ENCODE measurements at regions not wholly inside any gene's neighbourhood (a gene's known extent, or its start where the extent isn't known, plus 50 kb on each side); places are given as distances from the start of the nearest gene placed in this dataset.

DNA sequence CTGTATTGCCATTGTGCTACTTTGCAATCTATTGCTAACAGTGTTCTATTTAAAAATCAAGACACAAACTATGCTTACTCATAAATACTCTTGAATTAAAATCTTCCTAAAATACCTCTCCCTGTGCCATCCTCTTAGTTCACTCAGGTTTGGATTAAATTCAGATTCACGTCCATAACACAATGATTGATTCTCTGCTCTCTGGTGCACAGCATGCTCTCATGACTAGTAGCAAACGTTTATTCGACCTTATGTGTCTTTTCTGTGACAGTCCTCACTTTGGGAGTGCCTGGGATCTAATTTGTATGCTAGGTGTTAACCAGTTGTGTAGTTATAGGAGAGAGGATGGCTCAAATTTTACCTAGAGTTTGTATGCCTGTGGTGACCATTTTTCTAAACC, 270.4 kb upstream of the FKBP1C start:
- TF ChIP-seq, protein P1, sequence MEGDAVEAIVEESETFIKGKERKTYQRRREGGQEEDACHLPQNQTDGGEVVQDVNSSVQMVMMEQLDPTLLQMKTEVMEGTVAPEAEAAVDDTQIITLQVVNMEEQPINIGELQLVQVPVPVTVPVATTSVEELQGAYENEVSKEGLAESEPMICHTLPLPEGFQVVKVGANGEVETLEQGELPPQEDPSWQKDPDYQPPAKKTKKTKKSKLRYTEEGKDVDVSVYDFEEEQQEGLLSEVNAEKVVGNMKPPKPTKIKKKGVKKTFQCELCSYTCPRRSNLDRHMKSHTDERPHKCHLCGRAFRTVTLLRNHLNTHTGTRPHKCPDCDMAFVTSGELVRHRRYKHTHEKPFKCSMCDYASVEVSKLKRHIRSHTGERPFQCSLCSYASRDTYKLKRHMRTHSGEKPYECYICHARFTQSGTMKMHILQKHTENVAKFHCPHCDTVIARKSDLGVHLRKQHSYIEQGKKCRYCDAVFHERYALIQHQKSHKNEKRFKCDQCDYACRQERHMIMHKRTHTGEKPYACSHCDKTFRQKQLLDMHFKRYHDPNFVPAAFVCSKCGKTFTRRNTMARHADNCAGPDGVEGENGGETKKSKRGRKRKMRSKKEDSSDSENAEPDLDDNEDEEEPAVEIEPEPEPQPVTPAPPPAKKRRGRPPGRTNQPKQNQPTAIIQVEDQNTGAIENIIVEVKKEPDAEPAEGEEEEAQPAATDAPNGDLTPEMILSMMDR (conservative IDR thresholded peaks at IDR 0.05; ENCODE audit: low read depth, low read length), result no peak
- DNase-seq (ENCODE audit: low read depth), result no peak
- H3K4me3 ChIP-seq (ENCODE audit: low read depth, low read length), result no peak overlapping the region

GRCh38 chr6:62942000-62942399, 269.3 kb upstream of the FKBP1C start:
- no peak overlapping the region for H3K4me3 ChIP-seq (ENCODE audit: low read depth, low read length)
- TF ChIP-seq, protein P1 (conservative IDR thresholded peaks at IDR 0.05; ENCODE audit: low read depth, low read length), result no peak

GRCh38 chr6:62968834-62969233, 242.4 kb upstream of the FKBP1C start:
- no peak for DNase-seq (ENCODE audit: low read depth)
- TF ChIP-seq, protein P1 (conservative IDR thresholded peaks at IDR 0.05; ENCODE audit: low read depth, low read length), result no peak
- no peak overlapping the region for H3K4me3 ChIP-seq (ENCODE audit: low read depth, low read length)

More at GRCh38 chr6:62942000-62942399, 269.3 kb upstream of the FKBP1C start:
- no peak for DNase-seq (ENCODE audit: low read depth)

GRCh38 chr6:62971976-62972658, 239.2 kb upstream of the FKBP1C start:
- no peak for DNase-seq (ENCODE audit: low read depth)
- no peak overlapping the region for H3K4me3 ChIP-seq (ENCODE audit: low read depth, low read length)
- TF ChIP-seq, protein P1 (conservative IDR thresholded peaks at IDR 0.05; ENCODE audit: low read depth, low read length), result no peak

DNA sequence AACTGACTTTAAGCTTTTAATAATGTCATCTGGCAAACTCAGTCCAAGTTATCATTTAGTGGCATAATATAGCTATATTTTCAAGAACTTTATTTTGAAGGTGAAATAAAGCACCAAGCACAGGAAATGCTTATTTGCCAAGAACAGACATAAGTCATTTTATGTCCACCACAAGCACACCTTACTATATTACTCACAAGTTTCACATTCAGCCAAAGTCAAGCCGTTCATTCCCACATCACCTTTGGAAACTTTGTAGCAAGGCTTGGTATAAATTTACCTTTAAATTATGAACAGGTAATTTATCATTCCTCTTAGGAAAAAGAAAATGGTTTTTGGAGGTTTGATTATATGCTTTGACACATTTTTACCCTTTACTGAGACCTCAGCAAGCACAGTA, 236.8 kb upstream of the FKBP1C start:
- no peak overlapping the region for H3K4me3 ChIP-seq (ENCODE audit: low read depth, low read length)
- TF ChIP-seq, protein P1 (conservative IDR thresholded peaks at IDR 0.05; ENCODE audit: low read depth, low read length), result no peak
- DNase-seq (ENCODE audit: low read depth), result no peak

GRCh38 chr6:62976566-62976965, 234.7 kb upstream of the FKBP1C start:
- no peak for DNase-seq (ENCODE audit: low read depth)
- TF ChIP-seq, protein P1 (conservative IDR thresholded peaks at IDR 0.05; ENCODE audit: low read depth, low read length), result no peak
- H3K4me3 ChIP-seq (ENCODE audit: low read depth, low read length), result no peak overlapping the region

GRCh38 chr6:62978920-62979319, 232.3 kb upstream of the FKBP1C start:
- no peak overlapping the region for H3K4me3 ChIP-seq (ENCODE audit: low read depth, low read length)
- TF ChIP-seq, protein P1 (conservative IDR thresholded peaks at IDR 0.05; ENCODE audit: low read depth, low read length), result no peak
- DNase-seq (ENCODE audit: low read depth), result no peak
